Pancreas (tissue), 10 donors: ENCODE measurements at regions not wholly inside any gene's neighbourhood (a gene's known extent, or its start where the extent isn't known, plus 50 kb on each side); places are given as distances from the start of the nearest gene placed in this dataset.

Experiments used
- ATAC-seq, 4 donors: fragments of 200-7000 bp; cut with Tn5 transposase; one replicate each; pipeline versions ENCODE4 v1.8.0 to v1.9.1; 2020; ENCODE audit warnings: mild to moderate bottlenecking in 4 of 4, moderate library complexity in 4 of 4
- DNase-seq, 6 donors: peaks; one replicate each; pipeline ENCODE4 v3.0.0-alpha.2; 2020
- FAIRE-seq: peaks from 2 replicates; lab custom pipeline; 2012; peaks lifted over from hg19 to GRCh38; lab: Jason Lieb, UNC
- H3K27ac ChIP-seq, 4 donors: fragments of 200-600 bp; sonication (generic); 1 replicate in 3 of 4; 2 replicates in 1 of 4; pipeline versions ENCODE4 v1.5.0 to v1.8.0; 2020
- H3K27me3 ChIP-seq, 4 donors: fragments of 200-600 bp; one replicate each; pipeline ENCODE4 v1.8.0; 2021
- H3K36me3 ChIP-seq, 3 donors: fragments of 200-600 bp; sonication (generic) in 1 of 3; one replicate each; pipeline versions ENCODE4 v1.5.0 to v1.8.0; 2020 to 2021
- H3K4me1 ChIP-seq, 3 donors: fragments of 200-600 bp; one replicate each; pipeline ENCODE4 v1.8.0; 2021
- H3K4me3 ChIP-seq, 4 donors: fragments of 200-600 bp; sonication (generic) in 2 of 4; one replicate each; pipeline versions ENCODE4 v1.5.0 to v1.8.0; 2020 to 2021
- H3K9me3 ChIP-seq, 4 donors: fragments of 200-600 bp; one replicate each; pipeline ENCODE4 v1.8.0; 2021
- WGBS, 2 donors: extraction: QIAGEN DNeasy Blood & Tissue Kit; methylation state at CpG; one replicate each; pipeline ENCODE4 v1.1.7; 2013; 5-methylcytosine and 5-hydroxymethylcytosine counted together
- intact Hi-C, 3 donors: fragments of 100-400 bp; cut with DNase I; formaldehyde crosslinking; loops; one replicate each; pipeline versions ENCODE4 v1.11.1 to v1.14.2; 2022
- TF ChIP-seq, protein P1 (sequence below), 4 donors: fragments of 200-600 bp; sonication (generic) in 3 of 4; IDR thresholded peaks; one replicate each; pipeline versions ENCODE4 v1.5.0 to v1.8.0; 2021; ENCODE audit warnings: antibody characterized with exemption in 4 of 4
- donor health status: healthy with polysubstance abuse.
- donor health status: DM: no; HTN: no; CAD: no; lungs with moderate emphysema.
- donor health status: DM: no; HTN: no; CAD: no.
- donor health status: control.
- donor health status: control.
- donor health status: Bipolar disorder and iron deficiency.
- donor health status: DM: yes; HTN: yes; CAD: no.
- donor health status: DM: no; HTN: no; CAD: no.
- donor health status: DM: no; HTN: no; CAD: no.
- donor health status: DM: yes; HTN: yes; CAD: no.

DNA sequence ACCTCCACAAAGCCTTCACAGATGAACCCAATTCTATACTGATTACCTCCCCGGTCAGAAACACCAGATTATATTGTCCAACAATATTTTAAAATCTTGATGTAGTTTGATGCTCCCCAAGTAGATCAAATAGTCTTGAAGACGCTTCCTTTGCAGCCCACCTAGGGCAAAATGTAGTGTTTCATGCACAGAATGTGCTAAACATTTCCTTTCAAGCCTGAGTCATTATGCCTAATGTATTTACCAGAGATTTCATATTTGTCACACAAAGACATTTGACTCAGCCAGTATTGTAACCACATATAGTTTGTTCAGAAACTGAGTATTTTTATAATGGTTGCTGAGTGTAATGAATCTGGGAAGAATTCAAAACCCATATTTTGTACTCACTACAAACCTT lies 1396.8 kb downstream of the LRRC4C start:
- Histone ChIP-seq H3K27me3 (no peaks in the 10 kb centered on the region), H3K36me3 (no peaks in the 10 kb centered on the region), H3K4me1 (no peaks in the 10 kb centered on the region), H3K4me3 (no peak overlapping the region), H3K27ac (no peak overlapping the region), H3K9me3 (no peaks in the 10 kb centered on the region)
- TF ChIP-seq, protein P1, sequence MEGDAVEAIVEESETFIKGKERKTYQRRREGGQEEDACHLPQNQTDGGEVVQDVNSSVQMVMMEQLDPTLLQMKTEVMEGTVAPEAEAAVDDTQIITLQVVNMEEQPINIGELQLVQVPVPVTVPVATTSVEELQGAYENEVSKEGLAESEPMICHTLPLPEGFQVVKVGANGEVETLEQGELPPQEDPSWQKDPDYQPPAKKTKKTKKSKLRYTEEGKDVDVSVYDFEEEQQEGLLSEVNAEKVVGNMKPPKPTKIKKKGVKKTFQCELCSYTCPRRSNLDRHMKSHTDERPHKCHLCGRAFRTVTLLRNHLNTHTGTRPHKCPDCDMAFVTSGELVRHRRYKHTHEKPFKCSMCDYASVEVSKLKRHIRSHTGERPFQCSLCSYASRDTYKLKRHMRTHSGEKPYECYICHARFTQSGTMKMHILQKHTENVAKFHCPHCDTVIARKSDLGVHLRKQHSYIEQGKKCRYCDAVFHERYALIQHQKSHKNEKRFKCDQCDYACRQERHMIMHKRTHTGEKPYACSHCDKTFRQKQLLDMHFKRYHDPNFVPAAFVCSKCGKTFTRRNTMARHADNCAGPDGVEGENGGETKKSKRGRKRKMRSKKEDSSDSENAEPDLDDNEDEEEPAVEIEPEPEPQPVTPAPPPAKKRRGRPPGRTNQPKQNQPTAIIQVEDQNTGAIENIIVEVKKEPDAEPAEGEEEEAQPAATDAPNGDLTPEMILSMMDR (IDR thresholded peaks at IDR 0.05) = no peak
- WGBS, 2 donors = 52 to 58% methylated on average over 2 of the region's 2 CpGs
- DNase-seq (no peak), FAIRE-seq (no peak), ATAC-seq (no peak)
- intact Hi-C loops = no loop called here

DNA sequence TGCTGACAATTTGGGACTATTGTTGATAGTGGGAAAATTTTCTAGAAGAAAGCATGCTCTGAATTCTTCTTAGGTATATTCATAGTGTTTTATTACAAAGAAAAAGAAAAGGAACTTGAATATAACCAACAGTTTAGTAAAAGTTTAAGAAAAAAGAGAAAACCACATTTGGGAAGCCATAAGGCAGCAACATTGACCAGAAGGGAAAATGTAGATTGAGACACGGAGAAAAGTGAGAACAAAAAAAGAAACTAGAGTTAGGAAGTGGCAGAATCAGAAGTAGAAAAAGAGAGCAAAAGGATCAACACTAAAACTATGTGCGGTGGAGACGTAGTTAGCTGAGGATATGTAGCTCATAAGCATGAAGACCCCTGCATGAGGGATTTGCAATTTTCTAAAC lies 1398.2 kb downstream of the LRRC4C start:
- 64 to 76% methylated on average over 3 of the region's 3 CpGs for WGBS, 2 donors
- Histone ChIP-seq H3K9me3 (no peaks in the 10 kb centered on the region), H3K36me3 (no peaks in the 10 kb centered on the region), H3K27me3 (no peaks in the 10 kb centered on the region), H3K4me3 (no peak overlapping the region), H3K27ac (no peak overlapping the region), H3K4me1 (no peaks in the 10 kb centered on the region)
- ATAC-seq (no peak), FAIRE-seq (no peak), DNase-seq (no peak)
- intact Hi-C loops = no loop called here
- TF ChIP-seq, protein P1 (IDR thresholded peaks at IDR 0.05) = no peak

DNA sequence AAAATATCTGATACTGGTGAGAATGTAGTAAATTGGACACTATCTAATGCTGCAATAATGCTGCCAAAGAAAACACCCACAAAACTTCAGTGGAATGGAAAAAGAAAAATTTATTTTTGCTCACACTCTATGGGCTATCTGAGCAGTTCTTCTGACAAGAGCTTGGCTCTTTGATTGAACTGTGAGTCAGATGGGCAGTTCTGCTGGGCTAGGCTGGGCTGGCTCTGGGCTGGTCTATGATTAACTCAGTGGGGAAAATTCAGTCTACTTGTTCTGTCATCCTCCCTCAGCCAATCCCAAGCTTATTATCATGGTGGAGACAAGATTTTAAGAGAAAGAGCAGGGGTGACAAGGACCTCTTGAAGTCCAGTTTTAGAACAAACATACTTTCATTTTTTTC lies 1404.8 kb downstream of the LRRC4C start:
- Histone ChIP-seq H3K27ac (no peak overlapping the region), H3K4me3 (no peak overlapping the region), H3K27me3 (no peaks in the 10 kb centered on the region), H3K36me3 (no peaks in the 10 kb centered on the region), H3K9me3 (no peaks in the 10 kb centered on the region), H3K4me1 (no peaks in the 10 kb centered on the region)
- DNase-seq = no peak
- ATAC-seq = no peak
- no peak for FAIRE-seq
- TF ChIP-seq, protein P1 (IDR thresholded peaks at IDR 0.05) = no peak
- intact Hi-C loops = no loop called here

DNA sequence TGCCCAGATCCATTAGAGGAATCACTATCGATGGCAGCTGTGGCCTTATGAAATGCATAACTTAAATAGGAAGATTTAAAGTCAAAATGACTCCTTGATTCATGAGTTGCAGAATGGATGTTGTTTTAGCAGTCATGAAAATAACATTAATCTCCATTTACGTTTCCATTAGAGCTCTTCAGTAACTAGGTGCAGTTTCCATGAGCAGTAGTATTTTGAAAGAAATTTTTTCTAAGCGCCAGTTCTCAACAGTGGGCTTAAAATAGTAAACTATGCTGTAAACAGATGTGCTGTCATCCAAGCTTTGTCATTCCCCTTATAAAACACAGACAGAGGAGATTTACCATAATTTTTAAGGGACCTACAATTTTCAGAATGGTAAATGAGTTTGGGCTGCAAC lies 1414.1 kb downstream of the LRRC4C start:
- Histone ChIP-seq H3K9me3 (no peaks in the 10 kb centered on the region), H3K36me3 (no peaks in the 10 kb centered on the region), H3K27ac (no peak overlapping the region), H3K27me3 (no peaks in the 10 kb centered on the region), H3K4me1 (no peaks in the 10 kb centered on the region), H3K4me3 (no peak overlapping the region)
- FAIRE-seq (no peak), ATAC-seq (no peak), DNase-seq (no peak)
- 63 to 67% methylated on average over 3 of the region's 3 CpGs for WGBS, 2 donors
- intact Hi-C loops = no loop called here
- TF ChIP-seq, protein P1 (IDR thresholded peaks at IDR 0.05) = no peak

DNA sequence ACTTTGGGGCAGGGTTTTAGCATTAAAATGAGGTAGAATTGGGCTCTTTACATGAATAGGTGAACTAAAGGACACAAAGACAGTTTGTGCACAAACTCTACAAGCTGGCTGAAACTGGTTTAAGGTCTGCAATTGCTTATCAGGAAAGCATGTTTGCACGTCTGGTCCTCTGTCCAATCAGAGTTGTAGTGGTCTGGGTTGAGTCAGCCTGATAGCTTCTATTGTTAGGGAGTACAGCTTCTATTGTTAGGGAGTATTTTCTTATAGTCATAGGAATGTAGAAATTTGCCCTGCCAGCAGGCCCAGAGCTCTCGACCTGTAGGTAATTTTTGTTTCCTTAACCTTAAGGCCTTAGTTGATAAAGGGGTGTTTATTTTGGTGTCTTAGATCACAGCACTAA lies 1422.4 kb downstream of the LRRC4C start:
- no peaks in the 10 kb centered on the region for H3K27me3 ChIP-seq
- DNase-seq (no peak), FAIRE-seq (no peak), ATAC-seq (peak in 2 of 4 donors; percentile 55 to 68)
- WGBS, 2 donors = 16 to 19% methylated on average over 2 of the region's 2 CpGs
- no peaks in the 10 kb centered on the region for H3K36me3 ChIP-seq
- no peak overlapping the region for H3K4me3 ChIP-seq
- TF ChIP-seq, protein P1 (IDR thresholded peaks at IDR 0.05) = no peak
- no peaks in the 10 kb centered on the region for H3K9me3 ChIP-seq
- no peaks in the 10 kb centered on the region for H3K4me1 ChIP-seq
- no peak overlapping the region for H3K27ac ChIP-seq
- intact Hi-C loops = no loop called here
